GM19455 (cell line): ENCODE measurements at regions not wholly inside any gene's neighbourhood (a gene's known extent, or its start where the extent isn't known, plus 50 kb on each side); places are given as distances from the start of the nearest gene placed in this dataset.
"Not testable (repeated sequence)": the region's sequence is repeated elsewhere in the genome, so short reads cannot be mapped to it uniquely, and the experiment has no call there.

Experiments used
- ATAC-seq: cut with Tn5 transposase; IDR thresholded peaks from one replicate; pipeline ENCODE4 v1.9.1; 2021; ENCODE audit not compliant: unreplicated experiment

DNA sequence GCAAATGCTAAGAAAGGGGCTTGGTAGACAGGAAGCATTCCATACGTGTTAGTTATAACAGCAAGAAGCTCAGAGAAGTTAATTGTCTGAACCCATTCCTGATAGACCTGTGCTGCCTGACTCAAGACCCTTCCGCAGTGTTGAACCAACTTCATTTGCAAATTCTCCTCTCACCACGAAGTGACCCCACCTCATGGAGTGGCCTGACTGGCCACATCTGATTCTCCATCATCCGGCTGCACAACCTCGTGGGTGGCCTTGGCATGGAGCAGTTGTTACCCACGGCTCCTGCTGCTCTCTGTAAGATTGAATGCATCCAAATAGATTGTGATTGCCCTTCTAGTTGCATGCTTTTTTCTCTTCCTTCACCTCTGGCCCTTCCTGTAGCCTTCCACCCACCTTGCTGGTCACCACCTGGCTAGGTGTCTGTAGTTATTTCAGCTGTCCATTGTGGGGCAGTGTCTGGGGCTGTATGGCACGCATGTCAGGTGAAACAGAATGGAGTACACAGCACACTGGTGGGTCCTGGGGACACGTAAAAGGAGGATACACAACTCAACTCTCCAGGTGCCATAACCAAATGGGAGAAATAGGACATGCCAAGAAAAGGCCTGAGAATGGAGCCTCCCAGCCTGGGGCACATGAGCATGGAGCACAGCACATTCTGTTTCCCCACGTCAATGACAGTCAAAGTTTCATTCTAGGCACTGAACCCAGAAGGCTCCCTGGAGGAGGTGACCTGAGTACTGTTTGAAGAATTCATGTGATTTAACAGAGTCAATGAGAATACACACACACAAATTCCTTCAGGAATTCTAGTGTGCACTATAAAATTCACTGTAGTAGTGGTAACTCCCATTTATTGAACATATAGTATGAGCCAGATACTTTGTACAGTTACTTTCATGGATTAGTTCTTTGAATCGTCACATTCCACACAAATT, 70.5 kb upstream of the PTCH1 start:
- ATAC-seq = no peak

DNA sequence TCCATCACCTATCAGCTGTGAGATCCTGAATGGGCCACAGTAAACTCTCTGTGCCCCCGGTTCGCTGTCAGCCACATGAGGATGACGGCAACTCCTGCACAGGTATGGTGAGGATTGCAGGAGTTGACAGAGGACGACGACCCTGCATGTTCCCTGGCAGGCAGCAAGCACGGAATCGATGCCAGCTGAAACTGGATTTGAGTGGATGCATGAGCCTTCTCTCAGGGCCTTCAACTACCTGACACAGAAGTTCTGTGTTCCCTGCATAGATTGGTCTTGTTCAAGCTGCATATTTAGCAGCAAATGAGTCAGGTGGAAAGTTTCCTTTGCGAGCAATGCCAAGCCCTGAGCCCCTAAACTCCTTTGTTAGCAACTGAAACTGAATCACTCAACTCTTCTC, 69.6 kb upstream of the PTCH1 start:
- ATAC-seq = no peak

DNA sequence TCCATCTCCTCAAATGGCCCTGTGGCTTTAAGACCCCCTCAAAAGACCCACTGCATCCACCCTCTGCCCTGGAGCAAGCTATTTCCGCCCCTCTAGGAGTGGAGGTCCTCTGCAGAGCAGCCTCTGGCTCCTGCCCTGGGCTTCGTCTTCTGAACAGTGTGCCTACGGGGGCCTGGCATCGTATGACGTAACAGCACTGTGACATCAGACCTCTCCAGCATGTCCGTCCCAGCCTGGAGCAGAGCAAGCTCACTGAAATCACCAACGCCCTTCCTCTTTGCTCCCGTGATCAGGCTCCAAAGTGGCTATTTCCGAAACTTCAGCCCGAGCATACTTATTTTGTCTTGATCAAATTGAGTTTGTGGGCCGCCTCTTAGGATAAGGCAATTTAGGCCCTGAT, 69.1 kb upstream of the PTCH1 start:
- no peak for ATAC-seq

DNA sequence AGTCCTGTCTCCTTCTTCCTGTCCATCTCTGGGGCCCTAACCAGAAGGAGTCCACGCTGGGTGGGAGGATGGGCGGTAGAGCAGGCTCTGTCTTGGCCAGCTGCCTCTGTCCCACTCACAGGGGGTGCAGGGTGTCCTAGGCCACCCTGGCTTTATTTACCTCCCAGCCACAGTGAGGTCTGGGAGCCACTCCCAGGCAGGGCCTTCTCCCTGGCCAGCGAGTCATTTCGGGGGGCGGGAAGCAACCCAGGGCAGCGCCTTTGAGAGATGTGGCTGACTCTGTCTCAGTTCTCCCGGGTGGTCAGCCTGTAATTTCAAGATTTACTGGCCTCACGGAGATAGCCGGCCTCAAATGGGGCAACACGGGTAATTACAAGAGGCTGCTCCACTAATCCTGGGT, 67.4 kb upstream of the PTCH1 start:
- ATAC-seq = no peak

DNA sequence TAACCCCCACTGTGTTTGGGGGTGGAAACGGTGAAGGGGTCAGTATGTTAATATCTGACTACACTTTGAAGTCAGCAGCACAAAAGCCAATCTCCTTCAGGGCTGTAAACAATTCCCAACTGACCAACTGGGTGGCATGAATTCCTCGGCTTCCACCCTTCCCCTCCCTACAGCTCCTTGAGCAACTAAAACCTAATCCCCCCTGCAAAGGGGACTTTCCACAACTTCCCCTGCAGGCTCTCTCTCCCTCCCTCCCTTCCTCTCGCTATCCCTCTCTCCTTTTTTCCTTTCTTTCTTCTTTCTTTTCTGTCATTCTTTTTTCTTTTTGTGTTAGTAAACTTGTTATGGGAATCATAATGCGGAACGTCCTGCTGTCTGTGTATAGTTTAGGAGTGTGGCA, 65.1 kb upstream of the PTCH1 start:
- ATAC-seq = no peak

DNA sequence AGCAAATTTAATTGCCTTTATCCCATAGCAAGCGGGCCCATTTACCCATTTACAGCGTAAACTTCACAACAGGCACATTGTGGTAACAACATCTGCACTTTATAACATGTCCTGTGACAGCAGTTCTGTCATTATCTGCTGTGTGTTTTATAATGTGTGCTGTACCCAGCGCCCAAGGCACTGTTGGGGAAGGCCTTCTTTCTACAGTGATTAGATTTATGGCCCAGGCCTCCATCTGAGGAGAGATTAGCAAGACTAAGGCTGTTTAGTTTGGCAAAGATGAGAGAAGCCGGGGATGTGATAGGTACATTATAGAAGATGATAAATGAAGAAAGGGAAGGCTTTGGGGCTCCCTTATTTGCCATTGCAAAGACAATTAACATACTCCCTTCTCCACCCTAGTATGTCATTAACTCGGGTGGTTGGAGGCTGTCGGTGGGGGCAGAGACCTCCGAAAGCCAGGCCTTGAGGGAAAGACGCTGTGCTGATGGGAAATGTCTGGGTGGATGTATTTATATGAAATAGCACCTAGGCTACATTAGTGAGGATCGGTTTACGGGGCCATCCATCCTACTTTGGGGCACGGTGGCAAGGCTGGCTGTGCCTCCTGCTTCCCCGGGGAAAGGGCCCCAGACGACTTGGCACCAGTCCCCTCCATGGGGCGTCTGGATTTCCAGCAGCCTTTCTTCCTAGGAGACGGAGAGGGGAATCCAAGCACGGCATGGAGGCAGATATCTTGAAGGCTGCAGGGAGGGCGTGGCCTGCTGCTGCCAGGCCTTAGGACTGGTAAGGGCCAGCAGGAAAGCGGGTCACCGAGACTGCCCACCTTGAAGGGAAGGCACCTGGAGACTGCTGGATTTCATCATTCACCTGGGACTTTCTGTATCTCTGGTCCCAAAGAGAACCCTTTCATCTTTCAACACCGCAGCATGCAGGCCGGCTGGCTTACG, 64.3 kb upstream of the PTCH1 start:
- no peak for ATAC-seq

DNA sequence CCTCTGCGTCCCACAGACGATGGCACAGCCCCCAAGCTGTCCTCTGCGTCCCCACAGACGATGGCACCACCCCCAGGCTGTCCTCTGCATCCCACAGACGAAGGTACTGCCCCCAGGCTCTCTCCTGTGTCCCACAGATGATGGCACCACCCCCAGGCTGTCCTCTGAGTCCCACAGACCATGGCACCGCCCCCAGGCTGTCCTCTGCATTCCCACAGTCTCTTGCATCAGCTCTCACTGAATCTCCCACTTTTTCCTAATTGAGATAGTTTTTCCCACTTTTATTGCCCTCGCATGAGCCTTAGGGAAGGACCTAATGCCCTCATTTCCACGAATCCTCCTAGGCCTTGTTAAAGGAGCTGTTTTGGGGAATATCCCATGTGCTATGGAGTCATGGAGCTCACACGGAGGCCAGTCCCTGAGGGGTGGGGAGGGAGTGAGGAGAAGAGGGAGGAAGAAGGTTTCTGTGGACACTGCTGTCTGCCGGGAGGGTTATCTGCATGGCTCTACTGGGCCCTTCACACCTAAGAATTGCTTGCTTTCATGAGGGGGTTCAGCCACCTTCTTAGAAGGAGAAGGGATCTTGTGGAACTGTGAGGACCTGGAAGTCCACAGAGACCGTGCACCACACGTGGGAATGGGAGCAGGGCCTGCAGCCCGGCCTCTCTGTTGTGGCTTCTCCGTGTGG, 58.2 kb upstream of the PTCH1 start:
- no peak for ATAC-seq

DNA sequence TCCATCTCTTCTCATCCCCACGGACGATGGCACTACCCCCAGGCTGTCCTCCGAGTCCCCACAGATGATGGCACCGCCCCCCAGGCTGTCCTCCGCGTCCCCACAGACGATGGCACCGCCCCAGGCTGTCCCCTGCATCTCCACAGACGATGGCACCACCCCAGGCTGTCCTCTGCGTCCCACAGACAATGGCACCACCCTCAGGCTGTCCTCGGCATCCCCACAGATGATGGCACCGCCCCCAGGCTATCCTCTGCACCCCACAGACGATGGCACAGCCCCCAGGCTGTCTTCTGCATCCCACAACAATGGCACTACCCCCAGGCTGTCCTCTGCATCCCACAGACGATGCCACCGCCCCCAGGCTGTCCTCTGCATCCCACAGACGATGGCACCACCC, 57.4 kb upstream of the PTCH1 start:
- ATAC-seq = no peak

DNA sequence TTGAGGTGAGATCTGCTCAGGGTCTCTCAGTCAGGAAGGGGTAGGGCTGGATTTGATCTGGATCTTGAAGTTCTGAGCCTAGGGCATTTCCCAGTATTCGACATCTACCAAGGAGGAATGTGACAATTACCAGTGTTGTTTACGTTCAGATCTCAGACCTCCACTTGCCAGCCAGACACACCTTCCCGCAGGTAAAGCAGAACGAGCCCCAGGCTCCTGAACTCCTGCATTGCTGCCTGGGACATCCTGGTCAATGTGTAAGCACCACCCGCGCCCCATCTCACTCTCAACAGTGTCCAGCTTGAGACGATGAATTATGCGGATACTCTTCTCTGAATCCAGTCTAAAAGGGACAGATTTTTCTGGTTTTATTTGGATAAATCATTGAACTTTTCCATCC, 56.7 kb upstream of the PTCH1 start:
- ATAC-seq = no peak

DNA sequence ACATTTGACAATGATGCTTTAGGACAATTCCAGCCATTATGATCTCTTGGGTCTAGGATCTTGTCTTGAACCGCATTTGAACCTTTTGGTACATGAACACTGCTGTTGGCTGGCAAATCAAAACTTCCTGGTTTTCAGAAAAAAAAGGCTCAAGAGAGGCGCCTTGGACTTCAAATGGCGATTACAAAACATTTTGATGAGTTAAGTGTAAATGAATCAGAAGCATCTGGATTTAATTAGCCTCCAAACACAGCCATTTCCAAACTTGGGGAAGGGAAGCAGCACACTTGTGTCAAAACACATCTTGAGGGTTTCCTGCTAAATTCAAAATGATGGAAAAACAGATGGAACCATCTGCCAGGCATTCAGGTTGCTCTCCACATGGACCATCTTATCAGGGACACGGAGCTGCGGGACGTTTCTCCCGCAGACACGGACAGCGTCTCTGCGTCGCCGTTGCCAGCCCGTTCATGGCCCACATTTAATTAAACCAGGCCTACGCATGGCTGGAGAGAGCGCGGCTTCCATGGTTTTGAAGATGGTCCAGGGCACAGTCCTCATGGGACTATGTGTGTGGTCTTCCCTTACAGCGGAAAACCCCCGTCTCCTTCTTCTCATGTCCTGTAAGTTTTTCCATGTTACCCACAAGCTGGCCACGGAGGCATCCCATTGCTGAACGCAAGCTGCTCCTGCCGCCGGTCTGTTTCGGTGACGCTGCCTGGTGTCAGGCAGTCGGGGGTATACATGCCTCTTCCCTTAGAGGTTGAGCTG, 55.8 kb upstream of the PTCH1 start:
- ATAC-seq = no peak

DNA sequence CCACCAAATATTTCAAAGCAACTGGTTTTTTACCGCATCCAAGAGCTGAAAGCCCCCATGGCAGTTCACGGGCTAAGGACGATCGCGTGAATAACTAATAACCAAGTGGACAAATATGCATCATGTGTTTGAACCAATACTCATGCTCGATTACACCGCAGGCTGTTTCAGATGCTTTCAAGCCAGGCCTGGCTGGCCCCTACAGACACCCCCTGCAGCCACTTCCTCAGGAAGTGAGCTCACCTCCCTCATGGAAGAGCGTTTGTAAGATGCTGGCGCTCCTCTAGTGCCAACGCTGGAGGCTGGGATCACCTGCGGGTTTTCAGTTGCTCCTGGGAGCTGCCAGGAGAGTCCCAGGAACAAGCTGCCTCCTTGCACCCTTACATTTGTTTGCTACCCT, 53.9 kb upstream of the PTCH1 start:
- ATAC-seq = no peak

DNA sequence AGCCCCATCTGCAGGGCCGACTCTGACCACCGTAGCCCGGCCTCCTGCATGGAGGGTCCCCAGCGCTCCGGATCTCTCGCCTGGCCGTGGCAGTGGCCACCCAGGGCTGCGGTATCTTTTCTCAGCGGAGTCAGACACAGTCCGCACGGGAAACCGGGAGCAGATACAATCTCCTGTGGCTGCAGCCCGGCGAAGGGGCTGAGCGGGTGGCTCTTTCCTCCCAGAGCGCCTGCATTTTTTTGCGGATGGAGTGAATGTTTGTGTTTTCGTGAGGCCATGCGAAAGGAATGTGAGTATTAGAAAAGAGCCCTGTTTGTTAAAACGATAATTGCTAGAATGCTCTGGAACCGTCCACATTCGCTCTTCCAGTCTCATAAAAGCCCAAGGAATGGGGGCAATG, 53.4 kb upstream of the PTCH1 start:
- ATAC-seq = no peak

DNA sequence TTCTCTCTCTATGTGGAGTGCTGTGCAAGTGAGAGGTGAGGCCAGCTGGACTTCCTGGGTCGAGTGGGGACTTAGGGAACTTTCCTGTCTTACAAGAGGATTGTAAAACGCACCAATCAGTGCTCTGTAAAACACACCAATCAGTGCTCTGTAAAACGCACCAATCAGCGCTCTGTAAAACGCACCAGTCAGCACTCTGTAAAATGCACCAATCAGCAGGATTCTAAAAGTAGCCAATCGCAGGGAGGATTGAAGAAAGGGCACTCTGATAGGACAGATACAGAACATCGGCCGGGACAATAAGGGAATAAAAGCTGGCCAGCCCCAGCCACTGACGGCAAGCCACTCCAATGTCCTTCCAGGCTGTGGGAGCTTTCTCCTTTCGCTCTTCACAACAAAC, 52.0 kb upstream of the PTCH1 start:
- ATAC-seq = not testable (repeated sequence)
